Body of pancreas (tissue), 4 donors: ENCODE measurements at regions not wholly inside any gene's neighbourhood (a gene's known extent, or its start where the extent isn't known, plus 50 kb on each side); places are given as distances from the start of the nearest gene placed in this dataset.

Source experiments
- ATAC-seq: fragments of 150-250 bp; one replicate; pipeline ENCODE4 v1.9.1; 2016
- DNase-seq, 4 donors: peaks; one replicate each; pipeline ENCODE4 v3.0.0-alpha.2; 2019
- H3K27ac ChIP-seq, 4 donors: fragments of 200-600 bp; sonication (generic); 1 replicate in 3 of 4; 2 replicates in 1 of 4; pipeline versions ENCODE4 v1.5.1 to v1.6.1; 2016 to 2019; ENCODE audit warnings: mild to moderate bottlenecking in 1 of 4, mixed read lengths in 1 of 4, moderate library complexity in 1 of 4
- H3K27me3 ChIP-seq, 2 donors: fragments of 200-600 bp; sonication (generic); one replicate each; pipeline ENCODE4 v1.6.0; 2016; ENCODE audit warnings: mild to moderate bottlenecking in 1 of 2
- H3K36me3 ChIP-seq, 2 donors: fragments of 200-600 bp; sonication (generic); replicated peaks in 1 of 2; 2 replicates each; pipeline ENCODE4 v1.5.1; 2016; ENCODE audit warnings: low read depth in 2 of 2; ENCODE audit not compliant: insufficient read depth in 1 of 2
- H3K4me1 ChIP-seq: fragments of 200-600 bp; sonication (generic); one replicate; pipeline ENCODE4 v1.6.0; 2016
- H3K4me3 ChIP-seq, 2 donors: fragments of 200-600 bp; sonication (generic); 1 replicate in 1 of 2; 2 replicates in 1 of 2; pipeline ENCODE4 v1.5.1; 2016 to 2019
- H3K9me3 ChIP-seq, 3 donors: fragments of 200-600 bp; sonication (generic); 1 replicate in 2 of 3; 2 replicates in 1 of 3; pipeline ENCODE4 v1.5.1; 2016
- CTCF ChIP-seq, 7 experiments: fragments of 450-650 bp in 4 of 7; fragments of 200-600 bp in 3 of 7; sonication (generic) in 3 of 7; IDR thresholded peaks; one replicate each; pipeline ENCODE4 v1.5.1; 2016 to 2019; ENCODE audit warnings: antibody characterized with exemption in 7 of 7
- POLR2A ChIP-seq, 3 donors: fragments of 450-650 bp; IDR thresholded peaks; one replicate each; pipeline ENCODE4 v1.6.1; 2016; ENCODE audit warnings: antibody characterized with exemption in 3 of 3, mild to moderate bottlenecking in 2 of 3
- WGBS, 2 donors: methylation state at CpG; one replicate each; pipeline ENCODE4 v1.1.5; 2017; 5-methylcytosine and 5-hydroxymethylcytosine counted together
- intact Hi-C: fragments of 100-400 bp; cut with DNase I; formaldehyde crosslinking; loops from one replicate; pipeline ENCODE4 v1.15.1; 2023

GRCh38 chr16:54631782-54632181, 298.9 kb upstream of the IRX5 start:
- intact Hi-C loops: no loop called here
- no peak for DNase-seq
- no peak overlapping the region for H3K27ac ChIP-seq
- H3K4me3 ChIP-seq: no peak overlapping the region
- peaks cover 12% of the 10 kb centered on the region for H3K4me1 ChIP-seq
- H3K36me3 ChIP-seq: no peaks in the 10 kb centered on the region
- H3K9me3 ChIP-seq: no peaks in the 10 kb centered on the region
- no peak for ATAC-seq
- TF ChIP-seq CTCF (IDR thresholded peaks at IDR 0.05): no peak
- no peak for TF ChIP-seq POLR2A (IDR thresholded peaks at IDR 0.05)
- H3K27me3 ChIP-seq: peaks cover 0 to 3% of the 10 kb centered on the region in 2 donors
- 75 to 76% methylated on average over 4 of the region's 4 CpGs for WGBS, 2 donors

DNA sequence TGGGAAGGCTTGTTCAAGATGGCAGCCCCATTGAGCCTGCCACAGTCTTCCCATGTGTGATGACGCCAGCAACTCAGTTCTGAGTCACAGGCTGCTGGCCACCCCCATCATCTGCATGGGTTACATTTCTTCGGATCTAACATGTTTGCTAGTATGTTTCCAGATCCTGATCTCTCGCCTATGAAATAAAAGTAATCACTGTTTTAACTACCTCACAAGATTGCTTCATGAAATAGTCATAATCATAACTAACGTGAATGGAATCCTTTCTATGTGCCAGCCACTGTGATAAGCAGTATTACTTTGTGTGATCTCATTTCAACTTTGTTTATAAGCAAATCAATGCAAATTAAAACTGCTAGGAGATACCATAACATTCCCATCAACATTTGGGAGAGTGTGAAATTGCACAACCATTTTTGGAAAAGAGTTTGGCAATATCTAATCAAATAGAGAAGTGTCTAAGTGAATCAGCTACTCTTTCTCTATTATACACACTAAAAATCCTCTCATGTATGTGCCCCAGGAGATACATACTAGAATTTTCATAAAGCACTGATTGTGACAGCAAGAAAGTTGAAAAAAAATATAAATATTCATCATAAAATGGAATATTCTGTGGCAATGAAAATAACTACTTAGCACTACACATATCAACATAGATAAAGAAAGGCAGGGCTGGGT, 300.2 kb upstream of the IRX5 start:
- 73 to 83% methylated on average over 4 of the region's 4 CpGs for WGBS, 2 donors
- no peak overlapping the region for H3K4me3 ChIP-seq
- peaks cover 12% of the 10 kb centered on the region for H3K4me1 ChIP-seq
- no peaks in the 10 kb centered on the region for H3K36me3 ChIP-seq
- TF ChIP-seq POLR2A (IDR thresholded peaks at IDR 0.05) (no peak), CTCF (IDR thresholded peaks at IDR 0.05) (no peak)
- peaks cover 0 to 3% of the 10 kb centered on the region in 2 donors for H3K27me3 ChIP-seq
- no peak for DNase-seq
- intact Hi-C loops: no loop called here
- H3K9me3 ChIP-seq: no peaks in the 10 kb centered on the region
- H3K27ac ChIP-seq: no peak overlapping the region
- ATAC-seq: no peak

GRCh38 chr16:54628796-54629625, 301.7 kb upstream of the IRX5 start:
- no peaks in the 10 kb centered on the region for H3K36me3 ChIP-seq
- no peak for TF ChIP-seq POLR2A (IDR thresholded peaks at IDR 0.05)
- TF ChIP-seq CTCF (IDR thresholded peaks at IDR 0.05): no peak
- H3K27me3 ChIP-seq: peaks cover 0 to 3% of the 10 kb centered on the region in 2 donors
- ATAC-seq (no peak), DNase-seq (peak in 3 of 4 donors; percentile 15 to 40 (median 24))
- no peak overlapping the region for H3K27ac ChIP-seq
- H3K4me3 ChIP-seq: no peak overlapping the region
- WGBS, 2 donors: 27 to 31% methylated on average over 17 of the region's 17 CpGs
- H3K9me3 ChIP-seq: no peaks in the 10 kb centered on the region
- H3K4me1 ChIP-seq: peaks cover 12% of the 10 kb centered on the region
- intact Hi-C loops: no loop called here

GRCh38 chr16:54627616-54628015, 303.0 kb upstream of the IRX5 start:
- Histone ChIP-seq H3K4me1 (peaks cover 12% of the 10 kb centered on the region), H3K27ac (no peak overlapping the region), H3K36me3 (no peaks in the 10 kb centered on the region), H3K9me3 (no peaks in the 10 kb centered on the region), H3K27me3 (peaks cover 0 to 3% of the 10 kb centered on the region in 2 donors), H3K4me3 (no peak overlapping the region)
- no peak for ATAC-seq
- 40 to 67% methylated on average over 1 to 4 of the region's 4 CpGs for WGBS, 2 donors
- intact Hi-C loops: no loop called here
- DNase-seq: no peak
- TF ChIP-seq CTCF (IDR thresholded peaks at IDR 0.05) (no peak), POLR2A (IDR thresholded peaks at IDR 0.05) (no peak)
